ENCODE measurements at regions not wholly inside any gene's neighbourhood (a gene's known extent, or its start where the extent isn't known, plus 50 kb on each side); places are given as distances from the start of the nearest gene placed in this dataset.

- TF ChIP-seq CTCF (IDR thresholded peaks at IDR 0.05) (no peak), POLR2A (IDR thresholded peaks at IDR 0.05) (no peak)
Observed at GRCh38 chr3:107990926-107991325, 99.9 kb downstream of the CD47 start.
